Spleen (tissue), 11 donors: ENCODE measurements at regions not wholly inside any gene's neighbourhood (a gene's known extent, or its start where the extent isn't known, plus 50 kb on each side); places are given as distances from the start of the nearest gene placed in this dataset.
A peak's percentile ranks its signal among the peaks of the same experiment; 100 is the strongest.
"Not testable (repeated sequence)": the region's sequence is repeated elsewhere in the genome, so short reads cannot be mapped to it uniquely, and the experiment has no call there.

Experiments used
- DNase-seq: peaks from one replicate; pipeline ENCODE4 v3.0.0-alpha.2; 2020
- H3K27ac ChIP-seq, 8 donors: fragments of 200-600 bp; sonication (generic) in 7 of 8; 1 replicate in 4 of 8; 2 replicates in 4 of 8; pipeline versions ENCODE4 v1.5.0 to v1.8.0; 2016 to 2021; ENCODE audit warnings: inconsistent platforms in 4 of 8, mild to moderate bottlenecking in 4 of 8, moderate library complexity in 1 of 8
- H3K27me3 ChIP-seq, 7 donors: fragments of 200-600 bp; sonication (generic) in 6 of 7; replicated peaks in 1 of 7; 1 replicate in 4 of 7; 2 replicates in 3 of 7; pipeline versions ENCODE4 v1.5.0 to v1.8.0; 2016 to 2021; ENCODE audit warnings: inconsistent platforms in 3 of 7, mild to moderate bottlenecking in 1 of 7
- H3K36me3 ChIP-seq, 6 donors: fragments of 200-600 bp; sonication (generic) in 5 of 6; 1 replicate in 4 of 6; 2 replicates in 2 of 6; pipeline versions ENCODE4 v1.5.0 to v1.8.0; 2016 to 2021; ENCODE audit warnings: inconsistent platforms in 2 of 6
- H3K4me1 ChIP-seq, 6 donors: fragments of 200-600 bp; sonication (generic) in 5 of 6; 1 replicate in 3 of 6; 2 replicates in 3 of 6; pipeline versions ENCODE4 v1.5.0 to v1.8.0; 2016 to 2021; ENCODE audit warnings: inconsistent platforms in 3 of 6
- H3K4me3 ChIP-seq, 8 donors: fragments of 200-600 bp; sonication (generic) in 7 of 8; 1 replicate in 4 of 8; 2 replicates in 4 of 8; pipeline versions ENCODE4 v1.5.0 to v1.8.0; 2016 to 2021; ENCODE audit warnings: inconsistent platforms in 4 of 8, mild to moderate bottlenecking in 4 of 8, moderate library complexity in 2 of 8
- H3K9me3 ChIP-seq, 8 donors: fragments of 200-600 bp; sonication (generic) in 7 of 8; 1 replicate in 4 of 8; 2 replicates in 4 of 8; pipeline versions ENCODE4 v1.5.0 to v1.8.0; 2016 to 2021; ENCODE audit warnings: inconsistent platforms in 4 of 8
- POLR2A ChIP-seq, 3 donors: fragments of 450-650 bp; IDR thresholded peaks; one replicate each; pipeline ENCODE4 v1.5.1; 2017; ENCODE audit warnings: antibody characterized with exemption in 3 of 3, mild to moderate bottlenecking in 1 of 3
- POLR2AphosphoS5 ChIP-seq, 3 donors: sonication (generic); formaldehyde crosslinking; IDR thresholded peaks; one replicate each; pipeline ENCODE4 v1.5.1; 2017; ENCODE audit warnings: antibody characterized with exemption in 3 of 3
- WGBS, 5 donors: extraction: QIAGEN DNeasy Blood & Tissue Kit in 3 of 5; methylation state at CpG; one replicate each; pipeline versions ENCODE4 v1.1.5 to v1.1.7; 2013 to 2018; 5-methylcytosine and 5-hydroxymethylcytosine counted together
- intact Hi-C: fragments of 100-400 bp; cut with DNase I; formaldehyde crosslinking; loops from one replicate; pipeline ENCODE4 v1.15.0; 2023; ENCODE audit warnings: low total_unique reads
- TF ChIP-seq, protein P1 (sequence below), 11 experiments: fragments of 200-600 bp in 7 of 11; fragments of 450-650 bp in 4 of 11; sonication (generic) in 4 of 11; IDR thresholded peaks in 8 of 11; conservative IDR thresholded peaks in 3 of 11; 1 replicate in 7 of 11; 2 replicates in 4 of 11; pipeline versions ENCODE4 v1.4.0 to v1.8.0; 2016 to 2021; ENCODE audit warnings: antibody characterized with exemption in 11 of 11, inconsistent platforms in 4 of 11, mild to moderate bottlenecking in 1 of 11
- donor health status: healthy with polysubstance abuse.
- donor health status: DM: no; HTN: no; CAD: no; lungs with moderate emphysema.
- donor health status: DM: no; HTN: no; CAD: no.
- donor health status: Bipolar disorder and iron deficiency.
- donor health status: healthy.
- donor health status: DM: no; HTN: no; CAD: no.
- donor health status: DM: yes; HTN: yes; CAD: no.

DNA sequence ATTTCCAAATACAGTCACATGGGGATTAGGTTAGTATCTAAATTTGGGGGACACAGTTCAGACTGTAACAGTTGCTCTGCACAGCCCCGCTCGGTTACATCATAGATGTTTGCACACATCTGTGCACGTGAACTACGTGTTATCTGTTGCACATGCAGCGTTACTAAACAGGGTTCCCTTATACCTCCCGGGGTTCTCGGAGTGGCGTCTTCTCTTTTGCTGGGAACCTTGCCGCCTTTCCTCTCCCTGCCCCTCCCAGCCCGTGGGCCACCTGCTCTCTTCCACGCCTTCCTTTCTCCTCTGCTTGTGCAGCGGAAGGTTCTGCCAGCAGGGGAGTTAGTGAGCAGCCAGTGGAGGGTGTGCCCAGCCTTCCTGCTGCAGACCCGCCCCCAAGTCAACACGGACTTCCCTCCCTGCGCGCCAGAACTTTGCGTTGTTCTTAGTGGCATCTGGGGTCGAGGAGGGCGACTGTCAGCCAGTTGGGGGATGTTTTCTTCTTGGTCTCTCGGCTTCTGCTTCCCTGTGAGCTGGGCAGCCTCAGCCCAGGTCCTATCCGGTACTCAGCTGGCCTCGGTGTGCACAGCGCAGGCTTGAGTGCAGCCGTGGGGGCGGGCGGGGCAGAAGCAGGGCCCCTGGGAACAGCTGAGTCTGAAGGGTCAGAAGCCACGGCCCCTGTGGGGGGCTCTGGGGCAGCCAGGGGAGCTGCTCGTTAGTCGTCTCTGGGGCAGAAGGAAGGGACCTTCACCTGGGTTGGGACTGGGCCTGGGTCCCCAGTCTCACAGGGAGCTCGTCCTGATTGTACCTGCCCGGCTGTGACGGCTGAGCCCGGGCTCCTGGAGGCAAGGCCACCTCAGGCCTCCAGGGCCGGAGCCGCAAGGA is 146.7 kb downstream of the IGLL1 start:
- peak in 1 of 3 donors; percentile 49 for TF ChIP-seq POLR2AphosphoS5 (IDR thresholded peaks at IDR 0.05)
- TF ChIP-seq, protein P1, sequence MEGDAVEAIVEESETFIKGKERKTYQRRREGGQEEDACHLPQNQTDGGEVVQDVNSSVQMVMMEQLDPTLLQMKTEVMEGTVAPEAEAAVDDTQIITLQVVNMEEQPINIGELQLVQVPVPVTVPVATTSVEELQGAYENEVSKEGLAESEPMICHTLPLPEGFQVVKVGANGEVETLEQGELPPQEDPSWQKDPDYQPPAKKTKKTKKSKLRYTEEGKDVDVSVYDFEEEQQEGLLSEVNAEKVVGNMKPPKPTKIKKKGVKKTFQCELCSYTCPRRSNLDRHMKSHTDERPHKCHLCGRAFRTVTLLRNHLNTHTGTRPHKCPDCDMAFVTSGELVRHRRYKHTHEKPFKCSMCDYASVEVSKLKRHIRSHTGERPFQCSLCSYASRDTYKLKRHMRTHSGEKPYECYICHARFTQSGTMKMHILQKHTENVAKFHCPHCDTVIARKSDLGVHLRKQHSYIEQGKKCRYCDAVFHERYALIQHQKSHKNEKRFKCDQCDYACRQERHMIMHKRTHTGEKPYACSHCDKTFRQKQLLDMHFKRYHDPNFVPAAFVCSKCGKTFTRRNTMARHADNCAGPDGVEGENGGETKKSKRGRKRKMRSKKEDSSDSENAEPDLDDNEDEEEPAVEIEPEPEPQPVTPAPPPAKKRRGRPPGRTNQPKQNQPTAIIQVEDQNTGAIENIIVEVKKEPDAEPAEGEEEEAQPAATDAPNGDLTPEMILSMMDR (IDR thresholded peaks at IDR 0.05 in 8 of 11, conservative IDR thresholded peaks at IDR 0.05 in 3 of 11): peak; percentile 8 to 79 (median 64)
- WGBS, 5 donors: 20 to 24% (median 23%) methylated on average over 23 to 34 of the region's 35 CpGs
- H3K4me3 ChIP-seq: peak overlapping the region in 3 of 8 donors; percentile 7 to 57 (median 32)
- intact Hi-C loops, H3K36me3 ChIP-seq, H3K27ac ChIP-seq, DNase-seq: not testable (repeated sequence)
- H3K27me3 ChIP-seq: peaks cover 0 to 11% (median 0%) of the 10 kb centered on the region in 7 donors
- peaks cover 0 to 18% (median 14%) of the 10 kb centered on the region in 8 donors for H3K9me3 ChIP-seq
- H3K4me1 ChIP-seq: peaks cover 4 to 17% (median 11%) of the 10 kb centered on the region in 6 donors

GRCh38 chr22:23432719-23433118 is 147.4 kb downstream of the IGLL1 start:
- H3K36me3 ChIP-seq, intact Hi-C loops, H3K27ac ChIP-seq, DNase-seq: not testable (repeated sequence)
- Histone ChIP-seq H3K4me3 (peak overlapping the region in 1 of 8 donors; percentile 57), H3K27me3 (peaks cover 0 to 11% (median 0%) of the 10 kb centered on the region in 7 donors), H3K9me3 (peaks cover 0 to 25% (median 21%) of the 10 kb centered on the region in 8 donors), H3K4me1 (peaks cover 4 to 17% (median 11%) of the 10 kb centered on the region in 6 donors)
- 76 to 85% (median 82%) methylated on average over 10 of the region's 10 CpGs for WGBS, 5 donors

- WGBS, 5 donors: 84 to 93% (median 87%) methylated on average over 20 of the region's 20 CpGs
- Histone ChIP-seq H3K36me3 (no peaks in the 10 kb centered on the region), H3K4me3 (no peak overlapping the region), H3K27ac (no peak overlapping the region), H3K4me1 (peaks cover 4 to 17% (median 11%) of the 10 kb centered on the region in 6 donors), H3K27me3 (peaks cover 0 to 11% (median 0%) of the 10 kb centered on the region in 7 donors), H3K9me3 (peaks cover 0 to 27% (median 22%) of the 10 kb centered on the region in 8 donors)
- DNase-seq: no peak
- TF ChIP-seq POLR2AphosphoS5 (IDR thresholded peaks at IDR 0.05): no peak
- TF ChIP-seq, protein P1 (IDR thresholded peaks at IDR 0.05 in 8 of 11, conservative IDR thresholded peaks at IDR 0.05 in 3 of 11): no peak
- no peak for TF ChIP-seq POLR2A (IDR thresholded peaks at IDR 0.05)
- intact Hi-C loops: no loop called here
Observed at GRCh38 chr22:23431337-23432072, 148.6 kb downstream of the IGLL1 start.

DNA sequence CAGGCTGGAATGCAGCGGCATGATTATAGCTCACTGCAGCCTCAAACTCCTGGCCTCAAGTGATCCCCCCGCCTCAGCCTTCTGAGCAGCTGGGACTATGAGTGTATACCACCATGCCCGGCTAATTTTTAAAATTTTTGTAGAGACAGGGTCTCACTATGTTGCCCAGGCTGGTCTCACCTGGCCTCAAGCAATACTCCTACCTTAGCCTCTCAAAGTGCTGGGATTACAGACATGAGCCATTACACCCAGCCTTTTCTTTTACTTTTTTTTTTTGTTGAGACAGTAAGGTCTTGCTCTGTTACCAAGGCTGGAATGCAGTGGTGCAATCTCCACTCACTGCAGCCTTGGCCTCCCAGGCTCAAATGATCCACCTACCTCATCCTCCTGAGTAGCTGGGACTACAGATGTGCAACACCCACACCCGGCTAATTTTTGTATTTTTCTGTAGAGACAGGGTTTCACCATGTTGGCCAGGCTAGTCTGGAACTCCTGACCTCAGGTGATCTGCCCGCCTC is 155.5 kb downstream of the IGLL1 start:
- intact Hi-C loops, H3K36me3 ChIP-seq: not testable (repeated sequence)
- WGBS, 5 donors: 78 to 98% (median 92%) methylated on average over 5 of the region's 5 CpGs

More for the DNA sequence above, 155.5 kb downstream of the IGLL1 start:
- H3K4me1 ChIP-seq: peaks cover 0 to 20% (median 2%) of the 10 kb centered on the region in 6 donors
- not testable (repeated sequence) for H3K27ac ChIP-seq, H3K4me3 ChIP-seq, DNase-seq, H3K27me3 ChIP-seq
- peaks cover 0 to 19% (median 17%) of the 10 kb centered on the region in 8 donors for H3K9me3 ChIP-seq
